ENCODE measurements at regions not wholly inside any gene's neighbourhood (a gene's known extent, or its start where the extent isn't known, plus 50 kb on each side); places are given as distances from the start of the nearest gene placed in this dataset.

DNA sequence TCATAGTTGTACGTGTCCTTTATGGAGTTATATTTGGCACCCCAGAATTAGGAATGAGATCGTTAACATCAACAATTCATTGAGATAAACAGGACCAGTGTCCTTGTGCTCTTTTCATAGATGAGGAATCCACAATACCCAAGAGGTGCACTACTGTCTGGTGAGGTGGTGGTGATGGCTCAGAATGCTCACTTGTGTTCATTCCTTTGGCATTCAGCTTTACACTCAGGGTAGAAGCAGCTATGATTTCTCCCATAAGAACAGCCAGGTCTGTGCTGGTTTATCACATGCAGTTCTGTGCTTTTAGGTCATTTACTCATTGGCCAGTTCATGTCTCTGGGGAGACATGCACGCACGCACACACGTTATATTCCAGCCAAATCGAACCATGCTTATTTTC is 167.2 kb downstream of the FAT3 start:
- Histone ChIP-seq H3K4me3 (ENCODE audit: low read depth in 1 of 3, low read length in 3 of 3) (no peak overlapping the region), H3K9ac (ENCODE audit: low read depth in 1 of 2, low read length in 2 of 2) (no peak overlapping the region), H3K27me3 (ENCODE audit: control insufficient read depth in 4 of 4, insufficient read depth in 4 of 4, low read length in 3 of 4) (peaks cover 0 to 3% (median 0%) of the 10 kb centered on the region in 4 donors), H3K9me3 (ENCODE audit: control insufficient read depth in 4 of 4, low read length in 3 of 4) (peaks cover 0 to 3% (median 0%) of the 10 kb centered on the region in 4 donors), H3K27ac (ENCODE audit: low read depth in 1 of 2, low read length in 2 of 2) (no peak overlapping the region), H3K4me1 (ENCODE audit: control insufficient read depth in 4 of 4, insufficient read depth in 4 of 4, low read length in 3 of 4) (peaks cover 0 to 10% (median 7%) of the 10 kb centered on the region in 4 donors), H3K36me3 (ENCODE audit: control insufficient read depth in 4 of 4, insufficient read depth in 3 of 4, low read depth in 1 of 4, low read length in 3 of 4) (no peaks in the 10 kb centered on the region)
- DNase-seq (ENCODE audit: low spot score), result no peak
- no peak for TF ChIP-seq TAF1 (conservative IDR thresholded peaks at IDR 0.05)
- TF ChIP-seq SP1 (IDR thresholded peaks at IDR 0.05), result no peak
- TF ChIP-seq, protein P1, sequence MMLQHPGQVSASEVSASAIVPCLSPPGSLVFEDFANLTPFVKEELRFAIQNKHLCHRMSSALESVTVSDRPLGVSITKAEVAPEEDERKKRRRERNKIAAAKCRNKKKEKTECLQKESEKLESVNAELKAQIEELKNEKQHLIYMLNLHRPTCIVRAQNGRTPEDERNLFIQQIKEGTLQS (IDR thresholded peaks at IDR 0.05), result no peak
- TF ChIP-seq HNF4G (IDR thresholded peaks at IDR 0.05), result no peak
- TF ChIP-seq RXRA (IDR thresholded peaks at IDR 0.05), result no peak
- TF ChIP-seq CTCF (IDR thresholded peaks at IDR 0.05; ENCODE audit: low read depth, low read length, missing input control), result no peak
- no peak for TF ChIP-seq RAD21 (IDR thresholded peaks at IDR 0.05)
- TF ChIP-seq NR2F2 (IDR thresholded peaks at IDR 0.05), result no peak
- TF ChIP-seq EGR1 (IDR thresholded peaks at IDR 0.05; ENCODE audit: low read depth in 2 of 2), result no peak
- TF ChIP-seq GABPA (IDR thresholded peaks at IDR 0.05 in 1 of 2, conservative IDR thresholded peaks at IDR 0.05 in 1 of 2), result no peak
- TF ChIP-seq, protein P2, sequence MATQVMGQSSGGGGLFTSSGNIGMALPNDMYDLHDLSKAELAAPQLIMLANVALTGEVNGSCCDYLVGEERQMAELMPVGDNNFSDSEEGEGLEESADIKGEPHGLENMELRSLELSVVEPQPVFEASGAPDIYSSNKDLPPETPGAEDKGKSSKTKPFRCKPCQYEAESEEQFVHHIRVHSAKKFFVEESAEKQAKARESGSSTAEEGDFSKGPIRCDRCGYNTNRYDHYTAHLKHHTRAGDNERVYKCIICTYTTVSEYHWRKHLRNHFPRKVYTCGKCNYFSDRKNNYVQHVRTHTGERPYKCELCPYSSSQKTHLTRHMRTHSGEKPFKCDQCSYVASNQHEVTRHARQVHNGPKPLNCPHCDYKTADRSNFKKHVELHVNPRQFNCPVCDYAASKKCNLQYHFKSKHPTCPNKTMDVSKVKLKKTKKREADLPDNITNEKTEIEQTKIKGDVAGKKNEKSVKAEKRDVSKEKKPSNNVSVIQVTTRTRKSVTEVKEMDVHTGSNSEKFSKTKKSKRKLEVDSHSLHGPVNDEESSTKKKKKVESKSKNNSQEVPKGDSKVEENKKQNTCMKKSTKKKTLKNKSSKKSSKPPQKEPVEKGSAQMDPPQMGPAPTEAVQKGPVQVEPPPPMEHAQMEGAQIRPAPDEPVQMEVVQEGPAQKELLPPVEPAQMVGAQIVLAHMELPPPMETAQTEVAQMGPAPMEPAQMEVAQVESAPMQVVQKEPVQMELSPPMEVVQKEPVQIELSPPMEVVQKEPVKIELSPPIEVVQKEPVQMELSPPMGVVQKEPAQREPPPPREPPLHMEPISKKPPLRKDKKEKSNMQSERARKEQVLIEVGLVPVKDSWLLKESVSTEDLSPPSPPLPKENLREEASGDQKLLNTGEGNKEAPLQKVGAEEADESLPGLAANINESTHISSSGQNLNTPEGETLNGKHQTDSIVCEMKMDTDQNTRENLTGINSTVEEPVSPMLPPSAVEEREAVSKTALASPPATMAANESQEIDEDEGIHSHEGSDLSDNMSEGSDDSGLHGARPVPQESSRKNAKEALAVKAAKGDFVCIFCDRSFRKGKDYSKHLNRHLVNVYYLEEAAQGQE (IDR thresholded peaks at IDR 0.05), result no peak
- no peak for TF ChIP-seq HNF4A (conservative IDR thresholded peaks at IDR 0.05)
- no peak for TF ChIP-seq FOXA2 (IDR thresholded peaks at IDR 0.05)
- TF ChIP-seq FOXA1 (IDR thresholded peaks at IDR 0.05), result no peak
- no peak for TF ChIP-seq JUND (IDR thresholded peaks at IDR 0.05)
- WGBS, result 92% methylated on average over 6 of the region's 6 CpGs

- no peaks in the 10 kb centered on the region for H3K9me3 ChIP-seq (ENCODE audit: control insufficient read depth in 4 of 4, low read length in 3 of 4)
- DNase-seq (ENCODE audit: low spot score), result no peak
- no peak for TF ChIP-seq CTCF (IDR thresholded peaks at IDR 0.05; ENCODE audit: low read depth, low read length, missing input control)
- TF ChIP-seq HNF4G (IDR thresholded peaks at IDR 0.05), result no peak
- TF ChIP-seq, protein P2 (IDR thresholded peaks at IDR 0.05), result no peak
- TF ChIP-seq SP1 (IDR thresholded peaks at IDR 0.05), result no peak
- TF ChIP-seq, protein P1 (IDR thresholded peaks at IDR 0.05), result no peak
- no peak for TF ChIP-seq FOXA2 (IDR thresholded peaks at IDR 0.05)
- H3K36me3 ChIP-seq (ENCODE audit: control insufficient read depth in 4 of 4, insufficient read depth in 3 of 4, low read depth in 1 of 4, low read length in 3 of 4), result no peaks in the 10 kb centered on the region
- peaks cover 0 to 10% (median 7%) of the 10 kb centered on the region in 4 donors for H3K4me1 ChIP-seq (ENCODE audit: control insufficient read depth in 4 of 4, insufficient read depth in 4 of 4, low read length in 3 of 4)
- no peak overlapping the region for H3K9ac ChIP-seq (ENCODE audit: low read depth in 1 of 2, low read length in 2 of 2)
- WGBS, result 83% methylated on average over 5 of the region's 5 CpGs
- no peak overlapping the region for H3K27ac ChIP-seq (ENCODE audit: low read depth in 1 of 2, low read length in 2 of 2)
- H3K27me3 ChIP-seq (ENCODE audit: control insufficient read depth in 4 of 4, insufficient read depth in 4 of 4, low read length in 3 of 4), result peaks cover 0 to 3% (median 0%) of the 10 kb centered on the region in 4 donors
- H3K4me3 ChIP-seq (ENCODE audit: low read depth in 1 of 3, low read length in 3 of 3), result no peak overlapping the region
Observed at GRCh38 chr11:92393218-92393617, 168.6 kb downstream of the FAT3 start.

Measured in liver (tissue), 8 donors.